RKO (cell line): ENCODE measurements at regions not wholly inside any gene's neighbourhood (a gene's known extent, or its start where the extent isn't known, plus 50 kb on each side); places are given as distances from the start of the nearest gene placed in this dataset.
A peak's percentile ranks its signal among the peaks of the same experiment; 100 is the strongest.
"Not testable (repeated sequence)": the region's sequence is repeated elsewhere in the genome, so short reads cannot be mapped to it uniquely, and the experiment has no call there.

ENCODE experiments used
- DNase-seq: peaks from one replicate; pipeline ENCODE4 v3.0.0-alpha.2; 2016; ENCODE audit warnings: low spot score

DNA sequence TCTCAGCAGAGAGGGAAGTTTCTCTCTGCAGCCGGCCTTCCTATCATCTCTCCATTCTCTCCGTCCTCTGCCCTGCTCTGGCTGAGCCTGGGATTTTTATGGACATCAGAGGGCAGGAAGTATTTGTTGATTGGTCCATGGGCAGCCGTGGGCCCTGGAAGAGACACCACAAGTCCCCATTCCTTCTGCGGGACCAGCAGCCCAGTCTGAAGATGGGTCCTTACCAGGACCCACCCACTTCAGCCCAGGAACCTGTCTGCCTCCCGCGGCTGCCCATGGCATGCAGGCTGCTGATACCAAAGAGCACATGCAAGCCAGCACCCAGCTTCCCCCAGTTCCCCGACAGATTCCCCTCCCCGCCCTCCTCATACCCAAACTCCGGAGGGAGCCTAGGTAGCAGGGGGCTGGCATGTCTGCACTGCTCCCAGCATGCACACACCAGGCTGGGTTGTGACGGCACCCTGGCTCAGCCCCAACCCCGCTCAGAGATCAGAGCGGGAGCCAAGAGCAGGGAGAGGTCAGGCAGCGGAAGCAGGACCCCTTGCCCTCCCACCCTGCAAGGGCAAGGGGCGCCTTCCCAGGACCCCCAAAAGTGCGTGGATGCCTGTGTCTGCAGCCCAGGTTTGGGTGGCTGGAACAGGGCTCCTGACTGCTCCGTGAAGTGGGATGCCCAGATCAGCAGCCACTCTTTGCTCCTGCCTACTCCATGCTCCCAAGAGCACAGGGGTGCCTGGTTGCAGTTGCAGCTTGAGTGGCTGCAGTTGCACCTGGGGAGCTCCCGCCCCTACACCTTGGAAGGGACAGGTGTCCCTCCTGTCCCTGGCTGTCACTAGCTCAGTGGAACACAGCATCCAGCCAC, 538.6 kb upstream of the POT1 start:
- no peak for DNase-seq

DNA sequence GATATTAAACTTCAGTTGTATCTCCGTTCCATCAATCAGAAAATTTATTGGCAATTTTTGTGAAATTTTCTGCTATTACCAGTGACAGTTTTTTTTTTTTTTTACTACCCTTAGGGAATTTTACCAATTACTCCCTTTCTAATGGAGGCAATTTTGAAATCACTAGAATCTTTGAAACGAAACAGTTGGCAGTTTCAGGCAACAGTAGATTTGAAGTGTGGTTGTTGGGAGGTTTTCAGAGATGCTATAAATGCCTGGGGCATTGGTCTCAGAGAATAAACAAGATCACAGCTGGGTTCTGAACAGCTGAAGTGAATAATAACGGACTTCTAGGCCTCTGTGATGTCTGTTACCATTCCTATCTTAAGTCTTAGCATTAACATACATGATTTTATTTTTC, 535.9 kb upstream of the POT1 start:
- DNase-seq = no peak

DNA sequence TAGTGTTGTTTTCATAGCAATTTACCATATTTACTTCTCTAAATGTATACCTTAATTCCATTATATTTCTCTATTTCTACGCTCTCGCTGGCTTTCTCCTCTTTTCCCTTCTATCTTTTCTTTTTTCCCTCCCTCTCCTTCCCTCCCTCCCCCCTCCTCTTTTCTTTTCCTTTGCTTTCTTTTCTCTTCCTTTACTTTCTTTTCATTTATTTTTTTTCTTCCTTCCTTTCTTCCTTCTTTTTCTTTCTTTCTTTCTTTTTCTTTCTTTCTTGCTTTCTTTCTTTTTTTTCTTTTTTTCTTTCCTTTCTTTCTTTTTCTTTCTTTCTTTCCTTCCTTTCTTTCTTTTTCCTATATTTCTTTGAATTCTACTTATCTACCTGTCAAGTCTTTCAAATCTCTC, 533.0 kb upstream of the POT1 start:
- no peak for DNase-seq

DNA sequence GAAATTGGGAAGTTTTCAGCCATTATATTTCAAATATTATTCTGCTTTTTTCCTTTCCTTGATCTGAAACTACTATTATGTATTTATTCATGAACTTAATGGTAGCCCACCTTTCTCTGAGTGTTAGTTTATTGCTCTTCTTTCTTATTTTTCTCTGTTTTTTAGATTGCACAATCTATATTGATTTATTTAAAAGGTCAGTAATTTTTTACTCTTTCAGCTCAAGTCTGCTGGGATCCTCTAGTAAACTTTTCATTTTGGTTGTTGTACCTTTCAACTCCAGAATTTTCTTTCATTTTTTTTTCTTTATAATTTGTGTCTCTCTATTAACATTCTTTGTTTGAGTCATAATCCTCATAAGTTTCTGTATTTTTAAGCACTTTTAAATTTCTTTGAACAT, 529.4 kb upstream of the POT1 start:
- DNase-seq = no peak

DNA sequence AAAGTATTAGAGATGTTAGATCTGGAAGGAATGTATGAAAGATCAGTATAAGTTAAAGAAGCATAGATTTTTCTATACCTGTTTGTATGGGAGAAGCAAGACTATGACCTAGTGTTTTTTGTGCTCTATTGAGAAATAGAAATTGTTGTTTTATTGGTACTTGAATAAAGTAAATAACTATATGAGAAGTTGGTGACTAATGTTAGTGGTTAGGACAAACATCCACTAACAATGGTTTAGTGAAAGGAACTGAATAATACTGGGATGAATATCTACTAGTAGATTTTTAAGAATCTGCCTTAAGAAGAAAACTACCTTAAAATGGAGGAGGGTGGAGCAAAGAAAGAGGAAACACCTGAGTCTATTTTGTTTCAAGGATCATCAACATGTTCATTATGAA, 521.1 kb upstream of the POT1 start:
- DNase-seq = no peak

DNA sequence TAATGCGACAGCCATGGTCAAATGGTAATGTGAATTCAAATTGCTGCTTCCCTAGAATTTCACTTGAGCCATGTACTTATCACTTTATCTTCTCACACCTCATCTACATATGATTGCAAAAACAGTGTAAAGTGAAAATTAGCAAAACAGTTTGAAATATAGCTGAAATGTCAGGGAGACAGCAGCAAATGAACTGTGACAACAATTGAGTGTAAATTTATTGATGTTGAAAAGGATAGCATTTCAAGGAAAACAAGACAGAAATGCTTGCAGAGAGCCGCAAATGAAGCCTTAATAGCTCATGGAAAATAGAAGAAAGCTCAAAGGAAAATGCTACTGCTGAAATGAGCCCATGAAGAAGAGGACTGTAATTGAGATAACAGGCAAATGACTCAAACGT, 516.2 kb upstream of the POT1 start:
- no peak for DNase-seq

DNA sequence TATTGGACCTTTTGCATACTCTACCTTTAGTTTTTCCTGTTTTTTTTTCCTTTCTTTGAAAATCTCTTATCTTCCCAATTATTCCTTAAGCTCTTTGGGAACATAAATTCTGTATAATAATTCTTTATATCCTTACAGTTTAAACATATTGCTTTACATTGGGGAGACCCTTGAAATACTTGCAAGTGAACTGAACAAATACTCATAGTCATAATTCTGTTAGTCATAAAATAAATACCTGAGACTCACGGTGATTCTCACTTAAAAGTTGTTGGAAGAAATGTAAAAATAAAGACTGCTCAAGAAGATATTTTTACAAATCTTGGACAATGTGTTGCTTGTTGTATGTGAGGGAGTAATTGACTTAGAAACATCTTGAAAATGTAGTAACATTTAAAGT, 515.2 kb upstream of the POT1 start:
- DNase-seq = no peak

DNA sequence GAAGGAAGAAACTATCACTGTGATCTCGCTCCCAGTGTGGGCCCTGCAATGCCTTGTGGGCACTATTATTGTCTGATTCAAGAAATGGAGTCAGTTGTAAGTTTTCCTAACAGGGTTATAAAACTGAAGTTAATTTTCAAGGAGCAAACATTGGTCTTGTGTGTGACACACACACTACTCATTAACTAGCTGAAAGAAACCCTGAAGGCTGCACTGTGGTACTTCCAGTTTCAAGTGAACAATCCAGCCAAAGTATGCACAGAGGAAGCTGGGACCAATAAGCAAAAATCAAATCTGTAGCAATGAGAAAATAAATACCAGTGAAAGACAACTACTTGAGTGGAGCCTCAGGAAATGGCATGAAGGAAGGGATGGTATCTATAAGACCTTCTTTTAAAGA, 506.6 kb upstream of the POT1 start:
- peak; percentile 21 for DNase-seq

DNA sequence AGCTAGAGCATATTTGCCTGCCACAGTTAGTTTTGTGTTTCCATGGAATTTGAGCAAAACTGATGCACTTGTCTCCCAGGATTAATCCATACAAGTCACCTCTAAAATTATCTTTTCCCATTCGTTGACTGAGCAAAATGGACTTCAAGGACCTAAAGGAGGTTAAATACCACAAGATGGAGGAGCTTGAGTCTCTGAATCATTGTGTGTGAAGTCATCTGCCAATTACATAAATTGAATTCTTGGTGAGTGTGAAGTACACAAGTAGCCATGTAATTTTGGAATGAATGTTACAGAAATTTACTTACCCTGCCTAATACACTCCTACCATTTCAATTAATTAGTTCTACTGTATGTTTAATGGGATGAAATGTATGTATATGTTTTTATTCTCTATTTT, 501.7 kb upstream of the POT1 start:
- DNase-seq = no peak

DNA sequence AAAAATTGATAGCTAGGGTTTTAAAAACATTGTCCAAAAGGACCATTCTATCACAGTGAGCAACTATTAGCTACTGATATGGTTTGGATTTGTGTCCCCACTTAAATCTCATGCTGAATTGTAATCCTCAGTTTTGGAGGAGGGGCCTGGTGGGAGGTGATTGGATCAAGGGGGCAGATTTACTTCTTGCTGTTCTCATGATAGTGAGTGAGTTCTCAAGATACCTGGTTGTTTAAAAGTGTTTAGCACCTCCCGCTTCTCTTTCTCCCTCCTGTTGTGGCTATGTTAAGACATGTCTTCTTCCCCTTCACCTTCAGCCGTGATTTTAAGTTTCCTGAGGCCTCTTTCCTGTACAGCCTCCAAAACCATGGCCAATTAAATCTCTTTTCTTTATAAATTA, 500.4 kb upstream of the POT1 start:
- DNase-seq = no peak

DNA sequence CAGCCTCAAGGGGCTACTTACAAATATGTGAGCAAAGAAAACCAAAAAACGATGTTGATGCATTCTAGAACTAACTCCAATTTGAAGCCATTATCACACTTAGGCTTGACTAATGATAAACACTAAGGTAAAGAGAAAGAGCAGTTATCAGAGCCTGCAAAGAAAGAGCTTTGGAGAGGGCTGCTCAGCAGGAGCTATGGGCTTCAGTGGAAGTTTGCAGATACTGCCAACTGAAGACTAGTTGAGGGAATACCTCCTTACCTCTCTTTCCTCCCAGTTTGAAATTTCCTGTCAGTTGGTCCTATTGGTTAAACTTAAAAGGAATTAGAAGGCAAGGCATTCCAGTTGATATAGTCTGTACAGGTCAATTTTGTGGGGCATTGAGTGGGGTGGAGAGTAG, 498.1 kb upstream of the POT1 start:
- no peak for DNase-seq

DNA sequence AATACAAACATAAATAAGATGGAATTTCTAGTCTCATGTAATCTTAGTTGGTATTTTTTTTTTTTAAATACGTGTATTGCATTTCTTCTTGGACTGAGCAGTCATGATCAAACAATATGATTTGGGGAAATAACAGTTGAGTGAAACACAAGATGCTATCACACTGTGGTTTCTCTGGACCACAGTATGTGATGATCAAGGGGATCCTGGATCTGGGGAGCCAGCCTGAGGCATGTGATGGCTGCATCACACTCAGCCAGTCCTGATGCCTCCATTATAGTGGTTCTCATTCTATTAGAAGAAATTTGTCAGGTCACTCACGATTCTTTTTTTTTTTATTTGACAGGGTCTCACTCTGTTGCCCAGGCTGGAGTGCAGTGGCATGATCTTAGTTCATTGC, 495.9 kb upstream of the POT1 start:
- no peak for DNase-seq

DNA sequence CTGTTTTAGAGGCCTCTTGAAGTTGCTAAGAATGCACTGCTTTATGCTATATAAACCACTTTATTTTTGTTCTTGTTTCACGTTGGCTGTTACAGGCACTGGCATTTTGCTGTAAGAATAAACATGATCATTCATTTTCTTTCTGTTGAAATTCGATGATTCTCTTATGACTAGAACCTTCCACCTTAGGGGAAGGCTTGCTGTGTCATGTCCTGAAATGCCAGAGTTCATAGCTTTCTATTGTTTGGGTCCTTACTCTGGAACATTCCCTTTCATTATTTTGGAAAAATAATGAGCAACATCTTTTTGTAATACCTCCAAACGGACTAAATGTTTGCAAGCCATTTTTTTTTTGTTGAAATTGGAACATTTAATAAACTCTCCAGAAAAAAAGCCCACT, 495.1 kb upstream of the POT1 start:
- DNase-seq = no peak

DNA sequence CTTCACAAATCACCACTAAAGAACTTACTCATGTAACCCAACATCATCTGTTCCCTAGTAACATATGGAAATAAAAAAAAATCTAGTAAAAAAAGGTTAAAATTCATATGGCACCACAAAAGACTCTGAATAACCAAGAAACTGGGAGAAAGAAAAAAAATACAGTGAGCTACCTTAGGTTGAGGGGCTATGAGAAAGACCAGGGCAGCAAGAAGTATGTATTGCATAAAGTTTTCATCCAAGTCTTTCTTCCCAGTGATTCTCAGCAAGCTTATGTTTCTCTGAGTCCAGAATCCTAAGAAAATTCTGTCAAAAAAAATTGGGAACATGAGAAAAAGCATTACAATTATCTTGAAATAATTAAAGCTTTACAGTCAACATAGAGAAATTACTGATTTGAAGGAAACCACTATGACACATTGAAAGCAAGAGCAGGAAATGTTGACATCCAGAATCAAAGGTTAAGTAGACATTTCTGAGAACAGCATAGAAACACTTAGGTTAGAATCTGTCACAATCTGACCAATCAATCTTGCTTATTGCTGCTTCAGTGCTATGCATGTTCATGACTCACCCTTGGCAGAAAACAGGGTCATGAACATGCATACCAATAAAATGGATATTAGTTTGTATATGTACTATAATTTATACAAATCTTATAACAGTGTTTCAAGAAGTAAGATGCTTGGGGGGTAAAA, 494.0 kb upstream of the POT1 start:
- DNase-seq = peak; percentile 17

DNA sequence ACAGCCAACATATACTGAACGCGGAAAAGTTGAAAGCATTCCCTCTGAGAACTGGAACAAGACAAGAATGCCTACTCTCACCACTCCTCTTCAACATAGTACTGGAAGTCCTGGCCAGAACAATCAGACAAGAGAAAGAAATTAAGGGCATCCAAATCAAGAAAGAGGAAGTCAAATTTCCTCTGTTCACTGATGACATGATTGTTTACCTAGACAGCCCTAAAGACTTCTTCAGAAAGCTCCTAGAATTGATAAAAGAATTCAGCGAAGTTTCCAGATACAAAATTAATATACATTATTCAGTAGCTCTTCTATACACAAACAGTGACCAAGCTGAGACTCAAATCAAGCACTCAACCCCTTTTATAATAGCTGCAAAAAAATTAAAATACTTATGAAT, 491.8 kb upstream of the POT1 start:
- not testable (repeated sequence) for DNase-seq

DNA sequence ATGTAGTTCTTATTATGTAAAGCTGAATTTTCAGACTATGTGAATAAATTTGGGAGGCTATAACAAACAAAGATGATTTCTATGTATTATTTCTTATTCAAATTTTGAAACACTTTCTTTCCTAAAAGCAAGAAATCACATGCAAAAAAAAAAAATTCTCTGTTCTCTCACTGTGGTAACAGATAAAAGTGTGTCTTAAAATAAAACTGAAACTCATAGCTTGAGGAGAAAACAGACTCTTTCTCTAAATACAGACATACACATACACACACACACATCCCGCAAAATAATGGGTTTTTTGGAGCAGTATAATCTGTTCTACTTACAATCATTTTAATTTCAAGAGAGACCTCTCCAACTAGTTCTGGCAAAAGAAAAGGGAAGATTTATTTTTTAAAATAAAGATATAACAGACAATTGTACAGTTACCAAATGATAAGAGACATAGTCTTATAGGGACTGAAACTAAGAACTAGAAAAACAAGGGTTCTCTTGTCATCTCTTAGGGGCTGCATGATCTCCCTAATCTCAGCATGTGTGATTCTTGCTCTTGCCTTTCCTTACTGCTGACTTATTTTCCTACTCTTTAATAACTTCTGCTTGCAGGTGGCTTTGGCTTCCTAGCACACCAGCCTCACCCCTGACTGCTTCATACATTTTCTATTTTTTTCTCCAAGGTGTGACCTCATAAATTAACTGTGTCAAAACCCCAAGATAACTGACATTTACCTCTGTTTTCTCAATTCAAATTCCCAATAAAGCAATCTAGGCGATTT, 483.5 kb upstream of the POT1 start:
- no peak for DNase-seq

DNA sequence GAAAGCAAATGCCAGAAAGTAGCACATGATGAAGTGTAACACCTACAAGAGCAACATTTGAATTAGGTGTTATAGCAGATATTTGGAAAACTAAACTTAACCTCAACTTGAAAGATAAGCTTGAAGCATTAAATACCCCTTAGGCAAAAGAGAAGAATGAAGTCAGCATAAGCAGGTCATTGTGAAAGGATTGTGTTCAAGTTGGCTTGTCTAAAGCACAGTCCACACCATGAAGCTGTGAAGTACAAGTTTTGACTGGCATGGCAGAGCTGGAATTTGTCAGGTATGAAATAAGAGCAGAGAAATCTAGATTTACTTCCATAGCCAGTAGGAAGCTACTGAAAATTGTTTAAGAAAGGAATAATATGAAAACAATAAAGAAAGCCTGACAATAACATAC, 480.3 kb upstream of the POT1 start:
- DNase-seq = no peak

DNA sequence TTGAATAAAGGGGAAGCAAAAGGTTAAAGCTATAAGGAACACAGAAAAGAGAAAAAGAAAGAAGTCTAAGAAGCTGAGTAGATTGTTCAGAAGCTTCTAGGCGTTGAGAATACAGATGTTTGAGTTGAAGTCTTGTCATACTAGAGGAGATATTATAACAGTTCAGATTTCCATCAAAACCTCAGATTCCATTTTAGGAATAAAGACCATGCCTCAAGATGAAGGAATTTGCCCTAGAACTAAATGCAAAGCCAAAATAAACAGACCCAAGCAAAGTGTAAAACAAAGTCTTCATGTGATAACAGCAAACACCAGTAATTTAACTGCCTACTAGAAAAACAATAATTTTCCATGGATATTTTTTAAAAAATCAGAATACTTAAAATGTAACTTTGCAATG, 476.5 kb upstream of the POT1 start:
- no peak for DNase-seq

DNA sequence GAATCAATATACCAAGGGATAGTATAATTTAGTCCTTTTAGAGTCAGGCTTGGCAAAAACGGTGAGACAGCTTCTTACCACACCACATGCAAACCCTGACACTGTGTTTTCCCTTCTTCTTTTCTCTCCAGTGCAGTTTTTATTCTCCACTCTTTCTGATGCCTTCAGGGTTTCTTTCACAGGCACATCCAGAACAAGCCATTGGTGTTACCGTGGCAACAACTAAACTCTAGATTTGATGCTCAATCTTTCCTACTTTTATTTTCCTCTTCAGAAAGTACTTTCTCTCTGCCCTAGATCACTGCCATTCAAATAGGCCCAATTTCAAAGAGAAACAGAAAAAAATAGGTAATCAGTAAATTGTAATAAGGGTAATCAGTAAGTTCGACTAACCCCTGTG, 469.8 kb upstream of the POT1 start:
- DNase-seq = no peak

DNA sequence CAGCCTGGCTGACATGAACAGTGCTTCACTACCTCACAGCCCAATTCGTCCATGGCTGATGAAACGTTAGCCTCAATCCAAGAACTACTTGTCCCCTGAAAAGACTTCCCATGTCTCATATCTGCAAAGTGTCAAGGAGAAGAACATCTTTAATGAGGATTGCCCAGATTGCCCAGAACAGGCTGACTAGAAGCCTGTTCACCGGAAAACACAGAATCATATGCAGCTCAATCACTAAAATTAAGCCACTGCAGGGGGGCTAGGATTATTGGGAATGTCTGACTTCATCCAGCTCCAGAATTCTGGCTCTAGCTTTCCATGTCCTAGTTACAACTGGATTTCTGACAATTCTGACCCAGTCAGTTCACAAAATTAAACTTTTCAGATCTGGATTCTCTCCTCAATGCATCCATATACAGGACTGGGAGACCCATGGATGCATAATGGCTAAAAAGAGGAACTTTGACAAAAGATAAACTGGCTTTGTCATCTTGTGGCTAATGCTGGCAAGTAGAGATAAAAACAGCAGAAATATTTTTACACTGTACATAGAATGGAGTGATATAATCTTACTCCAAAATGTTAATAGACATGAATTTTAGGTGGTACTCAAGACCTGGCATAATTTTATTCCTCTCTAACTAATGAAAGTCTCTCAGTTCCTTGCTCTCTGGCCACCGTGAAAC, 467.0 kb upstream of the POT1 start:
- no peak for DNase-seq

DNA sequence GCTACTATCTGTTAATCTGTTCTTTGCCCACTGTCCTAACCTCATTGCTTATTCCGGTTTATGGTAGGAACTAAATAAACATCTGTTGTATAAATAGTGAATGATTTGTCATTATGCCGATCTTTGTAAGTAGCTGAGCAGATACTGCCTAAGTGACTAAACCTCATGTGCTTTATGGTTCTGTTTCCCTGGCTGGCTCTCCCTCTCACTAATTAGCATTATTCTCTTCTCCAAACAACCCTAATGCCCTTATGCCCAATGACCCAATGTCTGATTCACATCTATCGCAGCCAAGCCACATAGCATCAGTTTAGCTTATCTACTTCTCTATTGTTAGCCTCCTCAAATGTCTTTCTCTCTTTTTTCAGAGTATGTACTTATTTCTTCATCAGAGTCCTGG, 462.3 kb upstream of the POT1 start:
- DNase-seq = no peak

DNA sequence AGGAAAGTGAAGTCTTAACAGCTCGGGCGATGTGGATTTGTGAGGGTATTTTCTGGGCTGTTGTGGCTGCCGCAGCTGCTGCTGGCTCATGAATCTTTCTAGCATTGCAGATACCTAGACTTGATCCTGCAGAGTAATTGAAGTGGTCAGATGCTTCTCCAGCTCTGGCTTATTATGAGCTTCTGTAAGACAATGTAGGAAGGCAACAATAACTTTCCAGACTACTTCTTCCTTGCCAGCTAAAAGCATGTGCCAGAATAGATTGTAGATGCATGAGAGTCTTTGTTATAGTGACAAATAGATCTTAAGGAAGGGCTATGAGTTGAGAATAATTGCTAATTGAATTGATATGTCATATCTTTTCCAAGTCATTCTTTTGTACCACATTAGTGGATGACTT, 461.4 kb upstream of the POT1 start:
- no peak for DNase-seq

DNA sequence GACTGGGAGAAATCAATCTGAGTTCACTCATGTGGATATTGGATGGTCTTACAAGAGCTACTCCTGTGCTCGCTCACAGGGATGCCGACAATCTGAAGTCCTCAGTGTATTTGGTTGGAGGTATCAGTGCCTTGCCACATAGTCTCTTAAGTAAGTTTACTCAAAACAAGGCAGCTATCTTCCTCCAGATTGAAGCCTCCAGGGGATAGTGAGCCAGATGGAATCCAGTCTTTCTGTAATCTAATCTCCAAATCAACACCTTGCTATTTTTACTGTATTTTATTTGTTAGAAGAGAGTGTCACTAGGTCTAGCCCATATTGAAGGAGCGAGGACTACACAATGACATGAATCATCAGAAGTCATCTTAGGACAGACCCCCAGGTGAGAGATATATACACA, 456.6 kb upstream of the POT1 start:
- no peak for DNase-seq
